ENCODE measurements at regions not wholly inside any gene's neighbourhood (a gene's known extent, or its start where the extent isn't known, plus 50 kb on each side); places are given as distances from the start of the nearest gene placed in this dataset.

DNA sequence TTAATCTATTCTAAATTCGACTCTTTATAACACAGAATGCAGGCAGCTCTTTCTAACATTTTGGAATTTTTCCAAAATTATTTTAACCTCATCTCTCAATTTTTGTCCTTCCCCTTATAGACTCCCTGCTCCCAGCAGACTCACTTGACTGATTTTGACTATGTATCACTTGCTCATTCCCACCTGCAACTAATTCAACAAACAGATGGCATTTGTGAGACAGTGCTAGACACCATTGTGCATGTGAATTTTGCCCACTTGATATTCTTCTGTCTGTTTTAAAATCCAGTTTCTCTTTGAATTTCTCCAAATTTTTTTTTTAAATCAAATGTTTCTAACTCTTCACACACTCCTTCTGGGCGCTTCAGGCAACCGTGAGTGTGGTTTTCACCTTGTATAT is 1534.0 kb downstream of the PCDH7 start:
- DNase-seq (ENCODE audit: low spot score in 2 of 2) = no peak

DNA sequence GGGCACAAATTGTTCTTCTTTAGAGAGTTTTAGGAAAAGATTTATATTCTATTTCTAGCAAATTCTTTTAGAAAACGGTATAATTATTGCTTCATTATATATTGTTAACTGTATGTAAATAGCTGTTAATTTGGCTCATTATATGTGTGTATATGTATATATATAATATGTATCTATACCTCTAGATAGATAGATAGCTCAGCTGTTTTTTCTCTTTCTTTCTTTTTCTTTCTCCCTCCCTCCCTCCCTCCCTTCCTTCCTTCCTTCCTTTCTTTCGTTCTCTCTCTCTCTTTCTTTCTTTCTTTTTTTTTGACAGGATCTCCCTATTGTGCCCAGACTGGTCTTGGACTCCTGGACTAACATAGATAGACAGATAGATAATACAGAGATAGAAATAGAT is 1538.8 kb downstream of the PCDH7 start:
- no peaks in the 10 kb centered on the region for H3K9me3 ChIP-seq
- no peaks in the 10 kb centered on the region for H3K27me3 ChIP-seq
- intact Hi-C loops (cut with DNase I; ENCODE audit: low total_unique reads) = no loop called here
- no peaks in the 10 kb centered on the region for H3K36me3 ChIP-seq
- no peaks in the 10 kb centered on the region for H3K4me1 ChIP-seq
- TF ChIP-seq CTCF (IDR thresholded peaks at IDR 0.05) (no peak), POLR2A (IDR thresholded peaks at IDR 0.05) (no peak), POLR2AphosphoS5 (IDR thresholded peaks at IDR 0.05) (no peak)
- DNase-seq (ENCODE audit: low spot score in 2 of 2) = no peak
- H3K4me3 ChIP-seq = no peak overlapping the region
- H3K27ac ChIP-seq = no peak overlapping the region

More for the DNA sequence above, 1534.0 kb downstream of the PCDH7 start:
- Histone ChIP-seq H3K9me3 (no peaks in the 10 kb centered on the region), H3K4me3 (no peak overlapping the region), H3K4me1 (no peaks in the 10 kb centered on the region), H3K27me3 (no peaks in the 10 kb centered on the region), H3K27ac (no peak overlapping the region), H3K36me3 (no peaks in the 10 kb centered on the region)
- no peak for TF ChIP-seq POLR2AphosphoS5 (IDR thresholded peaks at IDR 0.05)
- no peak for TF ChIP-seq CTCF (IDR thresholded peaks at IDR 0.05)
- TF ChIP-seq POLR2A (IDR thresholded peaks at IDR 0.05) = no peak
- intact Hi-C loops (cut with DNase I; ENCODE audit: low total_unique reads) = no loop called here

- TF ChIP-seq POLR2AphosphoS5 (IDR thresholded peaks at IDR 0.05) (no peak), POLR2A (IDR thresholded peaks at IDR 0.05) (no peak), CTCF (IDR thresholded peaks at IDR 0.05) (no peak)
- intact Hi-C loops (cut with DNase I; ENCODE audit: low total_unique reads) = no loop called here
These were observed 1541.0 kb downstream of the PCDH7 start for GRCh38 chr4:32261196-32261595.

DNA sequence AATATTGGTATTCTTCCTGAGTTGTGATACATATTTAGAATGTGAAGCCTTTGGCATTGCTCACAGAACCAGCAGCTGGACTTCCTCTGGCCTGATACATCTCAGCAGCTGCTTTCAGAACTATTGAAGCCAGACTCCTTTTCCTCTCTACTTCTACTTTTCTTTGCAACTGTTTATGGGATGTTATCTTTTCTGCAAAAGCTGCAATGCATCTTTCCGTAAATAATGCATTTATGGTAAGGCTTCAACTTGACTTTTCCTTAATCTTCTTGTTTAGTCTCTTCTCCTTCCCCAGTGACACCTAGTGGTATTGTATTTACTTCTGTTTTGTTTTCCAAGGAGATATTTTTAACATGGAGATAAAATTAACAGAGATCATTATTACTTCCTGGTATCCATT is 1548.7 kb downstream of the PCDH7 start:
- Histone ChIP-seq H3K27ac (no peak overlapping the region), H3K36me3 (no peaks in the 10 kb centered on the region), H3K27me3 (no peaks in the 10 kb centered on the region), H3K4me1 (no peaks in the 10 kb centered on the region), H3K9me3 (no peaks in the 10 kb centered on the region), H3K4me3 (no peak overlapping the region)
- no peak for DNase-seq (ENCODE audit: low spot score in 2 of 2)
- intact Hi-C loops (cut with DNase I; ENCODE audit: low total_unique reads) = no loop called here
- TF ChIP-seq CTCF (IDR thresholded peaks at IDR 0.05) = no peak
- no peak for TF ChIP-seq POLR2AphosphoS5 (IDR thresholded peaks at IDR 0.05)
- TF ChIP-seq POLR2A (IDR thresholded peaks at IDR 0.05) = no peak

More at GRCh38 chr4:32261196-32261595, 1541.0 kb downstream of the PCDH7 start:
- Histone ChIP-seq H3K27ac (no peak overlapping the region), H3K4me1 (no peaks in the 10 kb centered on the region), H3K36me3 (no peaks in the 10 kb centered on the region), H3K9me3 (no peaks in the 10 kb centered on the region), H3K27me3 (no peaks in the 10 kb centered on the region), H3K4me3 (no peak overlapping the region)
- no peak for DNase-seq (ENCODE audit: low spot score in 2 of 2)

GRCh38 chr4:32290102-32290501 is 1569.9 kb downstream of the PCDH7 start:
- no peak for DNase-seq (ENCODE audit: low spot score in 2 of 2)
- Histone ChIP-seq H3K27ac (no peak overlapping the region), H3K9me3 (no peaks in the 10 kb centered on the region), H3K4me1 (no peaks in the 10 kb centered on the region), H3K27me3 (no peaks in the 10 kb centered on the region), H3K36me3 (no peaks in the 10 kb centered on the region), H3K4me3 (no peak overlapping the region)
- intact Hi-C loops (cut with DNase I; ENCODE audit: low total_unique reads) = no loop called here
- TF ChIP-seq CTCF (IDR thresholded peaks at IDR 0.05) = no peak
- TF ChIP-seq POLR2A (IDR thresholded peaks at IDR 0.05) = no peak
- no peak for TF ChIP-seq POLR2AphosphoS5 (IDR thresholded peaks at IDR 0.05)
